H9 (cell line): ENCODE measurements at regions not wholly inside any gene's neighbourhood (a gene's known extent, or its start where the extent isn't known, plus 50 kb on each side); places are given as distances from the start of the nearest gene placed in this dataset.
"Not testable (repeated sequence)": the region's sequence is repeated elsewhere in the genome, so short reads cannot be mapped to it uniquely, and the experiment has no call there.

Experiments used
- DNase-seq: peaks from one replicate; pipeline ENCODE4 v3.0.0-alpha.2; 2017
- H2AFZ ChIP-seq: one replicate; pipeline ENCODE4 v1.6.1; 2013; ENCODE audit warnings: mild to moderate bottlenecking, low read length, control low read depth, moderate library complexity
- H2AK5ac ChIP-seq: 2 replicates; pipeline ENCODE4 v1.6.1; 2013; ENCODE audit warnings: low read length, control low read depth, mixed read lengths; ENCODE audit not compliant: insufficient read length
- H2BK120ac ChIP-seq: one replicate; pipeline ENCODE4 v1.6.1; 2013; ENCODE audit warnings: low read depth, mild to moderate bottlenecking, low read length, control low read depth, inconsistent platforms; ENCODE audit not compliant: poor library complexity, severe bottlenecking
- H2BK12ac ChIP-seq: 2 replicates; pipeline ENCODE4 v1.6.1; 2013; ENCODE audit warnings: low read length, control low read depth, mixed read lengths, low read depth; ENCODE audit not compliant: insufficient read length
- H2BK15ac ChIP-seq: 2 replicates; pipeline ENCODE4 v1.6.1; 2013; ENCODE audit warnings: low read depth, low read length, control low read depth
- H2BK20ac ChIP-seq: one replicate; pipeline ENCODE4 v1.6.1; 2013; ENCODE audit warnings: low read depth, mild to moderate bottlenecking, low read length, control low read depth, inconsistent platforms; ENCODE audit not compliant: poor library complexity, severe bottlenecking
- H2BK5ac ChIP-seq: 2 replicates; pipeline ENCODE4 v1.6.1; 2013; ENCODE audit warnings: low read length, control low read depth, mixed read lengths; ENCODE audit not compliant: insufficient read length
- H3K14ac ChIP-seq: 2 replicates; pipeline ENCODE4 v1.6.1; 2013; ENCODE audit warnings: low read length, control low read depth; ENCODE audit not compliant: insufficient read depth
- H3K18ac ChIP-seq: 2 replicates; pipeline ENCODE4 v1.6.1; 2013; ENCODE audit warnings: low read depth, mild to moderate bottlenecking, mixed read lengths, low read length, control low read depth; ENCODE audit not compliant: insufficient read length
- H3K23ac ChIP-seq: 2 replicates; pipeline ENCODE4 v1.6.1; 2013; ENCODE audit warnings: low read length, control low read depth, mixed read lengths, low read depth; ENCODE audit not compliant: insufficient read length
- H3K23me2 ChIP-seq: 2 replicates; pipeline ENCODE4 v1.6.1; 2013; ENCODE audit warnings: low read depth, mild to moderate bottlenecking, mixed read lengths, low read length, control low read depth; ENCODE audit not compliant: insufficient read length, poor library complexity, severe bottlenecking
- H3K27ac ChIP-seq: 2 replicates; pipeline ENCODE4 v1.5.1; 2013; ENCODE audit warnings: low read length, control low read depth, mixed read lengths, low read depth; ENCODE audit not compliant: insufficient read length
- H3K27me3 ChIP-seq: 2 replicates; pipeline ENCODE4 v1.6.1; 2013; ENCODE audit warnings: low read length, control low read depth, inconsistent platforms; ENCODE audit not compliant: insufficient read depth
- H3K4ac ChIP-seq: 2 replicates; pipeline ENCODE4 v1.6.1; 2013; ENCODE audit warnings: low read depth, mild to moderate bottlenecking, control low read depth, inconsistent platforms, low read length, moderate library complexity
- H3K4me1 ChIP-seq: 2 replicates; pipeline ENCODE4 v1.6.1; 2013; ENCODE audit warnings: low read length, control low read depth, inconsistent platforms; ENCODE audit not compliant: insufficient read depth
- H3K4me2 ChIP-seq: 2 replicates; pipeline ENCODE4 v1.6.1; 2013; ENCODE audit warnings: low read length, control low read depth, mixed read lengths; ENCODE audit not compliant: insufficient read length, insufficient read depth
- H3K56ac ChIP-seq: 2 replicates; pipeline ENCODE4 v1.6.1; 2013; ENCODE audit warnings: low read depth, mild to moderate bottlenecking, mixed read lengths, low read length, control low read depth; ENCODE audit not compliant: insufficient read length
- H3K79me1 ChIP-seq: 2 replicates; pipeline ENCODE4 v1.6.1; 2013; ENCODE audit warnings: low read depth, mild to moderate bottlenecking, moderate library complexity, low read length, control low read depth, inconsistent platforms; ENCODE audit not compliant: insufficient read depth, poor library complexity, severe bottlenecking
- H3K79me2 ChIP-seq: 2 replicates; pipeline ENCODE4 v1.6.1; 2013; ENCODE audit warnings: low read length, control low read depth, inconsistent platforms; ENCODE audit not compliant: insufficient read depth
- H3K9ac ChIP-seq: 2 replicates; pipeline ENCODE4 v1.6.1; 2013; ENCODE audit warnings: low read length, control low read depth, mixed read lengths; ENCODE audit not compliant: insufficient read length; ENCODE audit errors: extremely low read depth
- H3K9me3 ChIP-seq: one replicate; pipeline ENCODE4 v1.6.1; 2013; ENCODE audit warnings: low read depth, low read length, inconsistent platforms; ENCODE audit not compliant: control insufficient read depth
- H3T11ph ChIP-seq: one replicate; pipeline ENCODE4 v1.6.1; 2013; ENCODE audit warnings: mild to moderate bottlenecking, low read length, control low read depth, inconsistent platforms
- H4K20me1 ChIP-seq: one replicate; pipeline ENCODE4 v1.6.1; 2013; ENCODE audit not compliant: control insufficient read depth, insufficient read length, insufficient read depth
- H4K5ac ChIP-seq: 2 replicates; pipeline ENCODE4 v1.6.1; 2013; ENCODE audit warnings: low read depth, mild to moderate bottlenecking, mixed read lengths, low read length, control low read depth; ENCODE audit not compliant: insufficient read length
- H4K8ac ChIP-seq: replicated peaks from 2 replicates; pipeline ENCODE4 v1.6.1; 2013; ENCODE audit warnings: low read length, control low read depth, mixed read lengths, low read depth; ENCODE audit not compliant: insufficient read length
- H4K91ac ChIP-seq: 2 replicates; pipeline ENCODE4 v1.6.1; 2013; ENCODE audit warnings: low read depth, mild to moderate bottlenecking, moderate library complexity, mixed read lengths, low read length, control low read depth; ENCODE audit not compliant: insufficient read length
- H3K27ac Mint-ChIP-seq, 3 experiments: 2 replicates in 2 of 3; 3 replicates in 1 of 3; pipeline ENCODE4 v1.8.0; 2020 to 2021; ENCODE audit warnings: mixed read lengths in 3 of 3, mild to moderate bottlenecking in 1 of 3, moderate library complexity in 1 of 3
- H3K27me3 Mint-ChIP-seq: 2 replicates; pipeline ENCODE4 v1.8.0; 2021; ENCODE audit warnings: low read depth, mild to moderate bottlenecking, moderate library complexity, mixed read lengths
- H3K36me3 Mint-ChIP-seq, 3 experiments: 2 replicates in 2 of 3; 3 replicates in 1 of 3; pipeline ENCODE4 v1.8.0; 2020 to 2021; ENCODE audit warnings: low read depth in 3 of 3, mixed read lengths in 3 of 3; ENCODE audit not compliant: insufficient read depth in 1 of 3
- H3K4me1 Mint-ChIP-seq, 2 experiments: 2 replicates each; pipeline ENCODE4 v1.8.0; 2020; ENCODE audit warnings: mixed read lengths in 2 of 2
- H3K4me3 Mint-ChIP-seq, 2 experiments: 2 replicates in 1 of 2; 3 replicates in 1 of 2; pipeline ENCODE4 v1.8.0; 2020 to 2021; ENCODE audit warnings: mild to moderate bottlenecking in 2 of 2, mixed read lengths in 2 of 2, moderate library complexity in 1 of 2
- H3K9me3 Mint-ChIP-seq, 2 experiments: 2 replicates in 1 of 2; 3 replicates in 1 of 2; pipeline ENCODE4 v1.8.0; 2020; ENCODE audit warnings: mild to moderate bottlenecking in 2 of 2, mixed read lengths in 2 of 2, moderate library complexity in 1 of 2
- WGBS: extraction: QIAGEN DNeasy Blood & Tissue Kit; methylation state at CpG from one replicate; pipeline ENCODE4 v1.1.7; 2013; ENCODE audit warnings: missing lambda C conversion rate, low lambda C conversion rate, mixed read lengths; ENCODE audit not compliant: insufficient read length; ENCODE audit errors: extremely low coverage; 5-methylcytosine and 5-hydroxymethylcytosine counted together

- H3K36me3 Mint-ChIP-seq = peaks cover 29 to 34% (median 30%) of the 10 kb centered on the region in 3 experiments
- H3K4ac ChIP-seq, H2BK15ac ChIP-seq, H2BK20ac ChIP-seq, H4K20me1 ChIP-seq, H3K18ac ChIP-seq, H3K27me3 Mint-ChIP-seq, H3K14ac ChIP-seq, H3K56ac ChIP-seq, H2BK5ac ChIP-seq, H3K27me3 ChIP-seq, H3K4me1 Mint-ChIP-seq, H2BK120ac ChIP-seq, H2BK12ac ChIP-seq, H3K27ac Mint-ChIP-seq, H3K27ac ChIP-seq, H3K23me2 ChIP-seq, H2AFZ ChIP-seq, DNase-seq, H4K8ac ChIP-seq, H3K4me2 ChIP-seq, H3K4me3 Mint-ChIP-seq, H3K4me1 ChIP-seq, H3K9ac ChIP-seq, H3T11ph ChIP-seq, H4K91ac ChIP-seq, H4K5ac ChIP-seq, H3K79me1 ChIP-seq, H3K23ac ChIP-seq, H2AK5ac ChIP-seq, H3K79me2 ChIP-seq: not testable (repeated sequence)
- peaks cover 35 to 42% of the 10 kb centered on the region in 2 experiments for H3K9me3 Mint-ChIP-seq
- peaks cover 13% of the 10 kb centered on the region for H3K9me3 ChIP-seq
- no CpG with 5 or more reads among the region's 21 CpGs for WGBS
Measured at GRCh38 chr1:187616830-187617229, 788.1 kb downstream of the PLA2G4A start.
